Activated T-cell treated with anti-CD3 and anti-CD28 coated beads, Interleukin-2, amount 50 U/mL, for 4 hours (primary cell): ENCODE measurements at regions not wholly inside any gene's neighbourhood (a gene's known extent, or its start where the extent isn't known, plus 50 kb on each side); places are given as distances from the start of the nearest gene placed in this dataset.
A peak's percentile ranks its signal among the peaks of the same experiment; 100 is the strongest.
"Not testable (repeated sequence)": the region's sequence is repeated elsewhere in the genome, so short reads cannot be mapped to it uniquely, and the experiment has no call there.

Source experiments
- ATAC-seq, 2 donors: fragments of 200-7000 bp; cut with Tn5 transposase; one replicate each; pipeline ENCODE4 v1.10.0; 2021
- DNase-seq: peaks from one replicate; pipeline ENCODE4 v3.0.0-alpha.2; 2020
- H3K27me3 Mint-ChIP-seq: one replicate; pipeline ENCODE4 v1.8.0; 2021; ENCODE audit warnings: low read depth, mixed read lengths
- H3K36me3 Mint-ChIP-seq: one replicate; pipeline ENCODE4 v1.8.0; 2022; ENCODE audit warnings: mixed read lengths; ENCODE audit not compliant: insufficient read depth
- H3K4me1 Mint-ChIP-seq: one replicate; pipeline ENCODE4 v1.8.0; 2021; ENCODE audit warnings: low read depth, mixed read lengths
- H3K4me3 Mint-ChIP-seq: one replicate; pipeline ENCODE4 v1.8.0; 2021; ENCODE audit warnings: mild to moderate bottlenecking, moderate library complexity, mixed read lengths
- H3K9me3 Mint-ChIP-seq: one replicate; pipeline ENCODE4 v1.8.0; 2021; ENCODE audit warnings: mixed read lengths

- Mint-ChIP-seq H3K4me1 (peaks cover 5% of the 10 kb centered on the region), H3K9me3 (peaks cover 20% of the 10 kb centered on the region), H3K4me3 (no peak overlapping the region), H3K36me3 (peaks cover 9% of the 10 kb centered on the region), H3K27me3 (no peaks in the 10 kb centered on the region)
- ATAC-seq (no peak), DNase-seq (no peak)
Measured at GRCh38 chr1:173314656-173315055, 107.5 kb upstream of the TNFSF4 start.

- H3K36me3 Mint-ChIP-seq, result peaks cover 13% of the 10 kb centered on the region
- H3K9me3 Mint-ChIP-seq, result peaks cover 15% of the 10 kb centered on the region
- H3K4me3 Mint-ChIP-seq, result no peak overlapping the region
- no peak for DNase-seq
- no peaks in the 10 kb centered on the region for H3K27me3 Mint-ChIP-seq
- peaks cover 5% of the 10 kb centered on the region for H3K4me1 Mint-ChIP-seq
- no peak for ATAC-seq
Measured at GRCh38 chr1:173315296-173315695, 108.2 kb upstream of the TNFSF4 start.

GRCh38 chr1:173318788-173319187 is 111.7 kb upstream of the TNFSF4 start:
- no peak overlapping the region for H3K4me3 Mint-ChIP-seq
- peaks cover 23% of the 10 kb centered on the region for H3K36me3 Mint-ChIP-seq
- peaks cover 5% of the 10 kb centered on the region for H3K4me1 Mint-ChIP-seq
- no peaks in the 10 kb centered on the region for H3K27me3 Mint-ChIP-seq
- DNase-seq (no peak), ATAC-seq (no peak)
- peaks cover 15% of the 10 kb centered on the region for H3K9me3 Mint-ChIP-seq

- not testable (repeated sequence) for H3K27me3 Mint-ChIP-seq, DNase-seq, H3K4me3 Mint-ChIP-seq, ATAC-seq, H3K4me1 Mint-ChIP-seq
- peaks cover 16% of the 10 kb centered on the region for H3K36me3 Mint-ChIP-seq
- peaks cover 19% of the 10 kb centered on the region for H3K9me3 Mint-ChIP-seq
Measured at GRCh38 chr1:173324352-173324751, 117.2 kb upstream of the TNFSF4 start.

GRCh38 chr1:173327987-173328386 is 120.9 kb upstream of the TNFSF4 start:
- H3K27me3 Mint-ChIP-seq, ATAC-seq, H3K36me3 Mint-ChIP-seq, H3K4me3 Mint-ChIP-seq, DNase-seq: not testable (repeated sequence)
- Mint-ChIP-seq H3K4me1 (peaks cover 16% of the 10 kb centered on the region), H3K9me3 (peaks cover 12% of the 10 kb centered on the region)

GRCh38 chr1:173328961-173329360 is 121.8 kb upstream of the TNFSF4 start:
- Mint-ChIP-seq H3K9me3 (peaks cover 5% of the 10 kb centered on the region), H3K36me3 (no peaks in the 10 kb centered on the region), H3K4me1 (peaks cover 20% of the 10 kb centered on the region), H3K27me3 (no peaks in the 10 kb centered on the region), H3K4me3 (no peak overlapping the region)
- ATAC-seq, result no peak
- no peak for DNase-seq

GRCh38 chr1:173329726-173330125 is 122.6 kb upstream of the TNFSF4 start:
- Mint-ChIP-seq H3K4me1 (peaks cover 20% of the 10 kb centered on the region), H3K4me3 (no peak overlapping the region), H3K36me3 (no peaks in the 10 kb centered on the region), H3K27me3 (no peaks in the 10 kb centered on the region), H3K9me3 (no peaks in the 10 kb centered on the region)
- no peak for ATAC-seq
- DNase-seq, result no peak

GRCh38 chr1:173330149-173330951 is 123.2 kb upstream of the TNFSF4 start:
- H3K4me3 Mint-ChIP-seq, result peak overlapping the region; percentile 29
- peaks cover 20% of the 10 kb centered on the region for H3K4me1 Mint-ChIP-seq
- no peaks in the 10 kb centered on the region for H3K9me3 Mint-ChIP-seq
- H3K36me3 Mint-ChIP-seq, result no peaks in the 10 kb centered on the region
- no peaks in the 10 kb centered on the region for H3K27me3 Mint-ChIP-seq
- DNase-seq (no peak), ATAC-seq (no peak)

- peak; percentile 72 to 77 for ATAC-seq
- not testable (repeated sequence) for H3K9me3 Mint-ChIP-seq, DNase-seq, H3K36me3 Mint-ChIP-seq, H3K27me3 Mint-ChIP-seq
- peak overlapping the region; percentile 29 for H3K4me3 Mint-ChIP-seq
- H3K4me1 Mint-ChIP-seq, result peaks cover 20% of the 10 kb centered on the region
Measured at GRCh38 chr1:173330952-173331548, 123.9 kb upstream of the TNFSF4 start.

GRCh38 chr1:173332026-173332425 is 124.9 kb upstream of the TNFSF4 start:
- Mint-ChIP-seq H3K27me3 (no peaks in the 10 kb centered on the region), H3K36me3 (no peaks in the 10 kb centered on the region), H3K4me3 (no peak overlapping the region), H3K4me1 (peaks cover 20% of the 10 kb centered on the region), H3K9me3 (no peaks in the 10 kb centered on the region)
- no peak for DNase-seq
- no peak for ATAC-seq

GRCh38 chr1:173333581-173333980 is 126.5 kb upstream of the TNFSF4 start:
- Mint-ChIP-seq H3K36me3 (peaks cover 2% of the 10 kb centered on the region), H3K4me3 (no peak overlapping the region), H3K9me3 (no peaks in the 10 kb centered on the region), H3K27me3 (no peaks in the 10 kb centered on the region), H3K4me1 (peaks cover 20% of the 10 kb centered on the region)
- no peak for DNase-seq
- peak in 1 of 2 donors; percentile 39 for ATAC-seq

GRCh38 chr1:173337126-173337525 is 130.0 kb upstream of the TNFSF4 start:
- Mint-ChIP-seq H3K27me3 (no peaks in the 10 kb centered on the region), H3K9me3 (no peaks in the 10 kb centered on the region), H3K36me3 (peaks cover 2% of the 10 kb centered on the region), H3K4me3 (no peak overlapping the region), H3K4me1 (peaks cover 7% of the 10 kb centered on the region)
- ATAC-seq (no peak), DNase-seq (no peak)

- Mint-ChIP-seq H3K9me3 (no peaks in the 10 kb centered on the region), H3K36me3 (peaks cover 5% of the 10 kb centered on the region), H3K27me3 (no peaks in the 10 kb centered on the region), H3K4me1 (no peaks in the 10 kb centered on the region), H3K4me3 (no peak overlapping the region)
- DNase-seq (no peak), ATAC-seq (no peak)
Measured at GRCh38 chr1:173341307-173341706, 134.2 kb upstream of the TNFSF4 start.

GRCh38 chr1:173341971-173342370 is 134.8 kb upstream of the TNFSF4 start:
- ATAC-seq, result no peak
- Mint-ChIP-seq H3K36me3 (peaks cover 5% of the 10 kb centered on the region), H3K4me3 (no peak overlapping the region), H3K9me3 (no peaks in the 10 kb centered on the region), H3K4me1 (no peaks in the 10 kb centered on the region), H3K27me3 (no peaks in the 10 kb centered on the region)
- no peak for DNase-seq

GRCh38 chr1:173342736-173343135 is 134.4 kb upstream of the PRDX6 start:
- ATAC-seq (no peak), DNase-seq (no peak)
- Mint-ChIP-seq H3K4me1 (no peaks in the 10 kb centered on the region), H3K9me3 (no peaks in the 10 kb centered on the region), H3K36me3 (peaks cover 5% of the 10 kb centered on the region), H3K4me3 (no peak overlapping the region), H3K27me3 (no peaks in the 10 kb centered on the region)
